Fibroblast of skin of right biceps (primary cell): ENCODE measurements at regions not wholly inside any gene's neighbourhood (a gene's known extent, or its start where the extent isn't known, plus 50 kb on each side); places are given as distances from the start of the nearest gene placed in this dataset.
A peak's percentile ranks its signal among the peaks of the same experiment; 100 is the strongest.

Source experiments
- DNase-seq: peaks from one replicate; pipeline ENCODE4 v3.0.0-alpha.2; 2013

- DNase-seq, result no peak
Measured at GRCh38 chr5:52255308-52255707, 532.4 kb upstream of the ITGA1 start.

- no peak for DNase-seq
Measured at GRCh38 chr5:52262844-52263243, 524.9 kb upstream of the ITGA1 start.

- DNase-seq, result no peak
Measured at GRCh38 chr5:52269401-52269800, 518.3 kb upstream of the ITGA1 start.

GRCh38 chr5:52269859-52270258 is 517.9 kb upstream of the ITGA1 start:
- no peak for DNase-seq

GRCh38 chr5:52275639-52276038 is 512.1 kb upstream of the ITGA1 start:
- DNase-seq, result no peak

- no peak for DNase-seq
Measured at GRCh38 chr5:52277101-52277500, 510.6 kb upstream of the ITGA1 start.

- no peak for DNase-seq
Measured at GRCh38 chr5:52282647-52283046, 505.1 kb upstream of the ITGA1 start.

- no peak for DNase-seq
Measured at GRCh38 chr5:52283221-52283620, 504.5 kb upstream of the ITGA1 start.

- no peak for DNase-seq
Measured at GRCh38 chr5:52300703-52301372, 486.9 kb upstream of the ITGA1 start.

GRCh38 chr5:52304816-52305215 is 482.9 kb upstream of the ITGA1 start:
- peak; percentile 2 for DNase-seq

- no peak for DNase-seq
Measured at GRCh38 chr5:52328220-52328806, 459.4 kb upstream of the ITGA1 start.

- no peak for DNase-seq
Measured at GRCh38 chr5:52331725-52332124, 456.0 kb upstream of the ITGA1 start.

- DNase-seq, result no peak
Measured at GRCh38 chr5:52334367-52334766, 453.3 kb upstream of the ITGA1 start.

GRCh38 chr5:52339285-52339684 is 448.4 kb upstream of the ITGA1 start:
- no peak for DNase-seq

GRCh38 chr5:52342361-52342760 is 445.4 kb upstream of the ITGA1 start:
- no peak for DNase-seq

- DNase-seq, result no peak
Measured at GRCh38 chr5:52356311-52356918, 431.3 kb upstream of the ITGA1 start.

GRCh38 chr5:52359261-52359660 is 428.5 kb upstream of the ITGA1 start:
- no peak for DNase-seq

GRCh38 chr5:52360985-52361384 is 426.7 kb upstream of the ITGA1 start:
- no peak for DNase-seq

GRCh38 chr5:52374286-52374685 is 413.4 kb upstream of the ITGA1 start:
- DNase-seq, result no peak

GRCh38 chr5:52375969-52376368 is 411.7 kb upstream of the ITGA1 start:
- no peak for DNase-seq

- no peak for DNase-seq
Measured at GRCh38 chr5:52376592-52376991, 411.1 kb upstream of the ITGA1 start.

GRCh38 chr5:52378237-52378636 is 409.5 kb upstream of the ITGA1 start:
- DNase-seq, result no peak

GRCh38 chr5:52388349-52388748 is 399.4 kb upstream of the ITGA1 start:
- DNase-seq, result no peak

GRCh38 chr5:52392321-52392720 is 395.4 kb upstream of the ITGA1 start:
- DNase-seq, result no peak

- DNase-seq, result no peak
Measured at GRCh38 chr5:52409835-52410234, 377.9 kb upstream of the ITGA1 start.
